WTC11 (cell line): ENCODE measurements at regions not wholly inside any gene's neighbourhood (a gene's known extent, or its start where the extent isn't known, plus 50 kb on each side); places are given as distances from the start of the nearest gene placed in this dataset.

ENCODE experiments used
- ATAC-seq: fragments of 200-7000 bp; cut with Tn5 transposase; 2 replicates; pipeline ENCODE4 v1.10.0; 2021; ENCODE audit warnings: mild to moderate bottlenecking, moderate library complexity
- CTCF ChIA-PET: fragments of 300-600 bp; sonication (Branson Sonifier 250); formaldehyde crosslinking; loops from one replicate; lab custom pipeline; 2021; ENCODE audit warnings: antibody characterized with exemption; lab: Charles Lee
- POLR2A ChIA-PET: fragments of 350-600 bp; sonication (Branson Sonifier 250); formaldehyde crosslinking; loops from one replicate; lab custom pipeline; 2021; ENCODE audit warnings: antibody characterized with exemption; lab: Charles Lee
- DNase-seq: peaks from one replicate; pipeline ENCODE4 v3.0.0; 2021; ENCODE audit warnings: low spot score
- H3K27ac Mint-ChIP-seq: 2 replicates; pipeline ENCODE4 v1.8.0; 2021; ENCODE audit warnings: mixed read lengths
- H3K27me3 Mint-ChIP-seq: 2 replicates; pipeline ENCODE4 v1.8.0; 2021; ENCODE audit warnings: low read depth, mild to moderate bottlenecking, moderate library complexity, mixed read lengths
- H3K36me3 Mint-ChIP-seq: 2 replicates; pipeline ENCODE4 v1.8.0; 2021; ENCODE audit warnings: mixed read lengths
- H3K4me1 Mint-ChIP-seq: 2 replicates; pipeline ENCODE4 v1.8.0; 2022; ENCODE audit warnings: mixed read lengths
- H3K4me3 Mint-ChIP-seq: 2 replicates; pipeline ENCODE4 v1.8.0; 2021; ENCODE audit warnings: mild to moderate bottlenecking, moderate library complexity, mixed read lengths
- H3K9me3 Mint-ChIP-seq: 2 replicates; pipeline ENCODE4 v1.8.0; 2021; ENCODE audit warnings: mixed read lengths
- CREB1 ChIP-seq: sonication (generic); formaldehyde crosslinking; IDR thresholded peaks from 2 replicates; pipeline ENCODE4 v1.8.0; 2023; ENCODE audit warnings: mild to moderate bottlenecking, missing genetic modification reagents
- E2F4 ChIP-seq: sonication (generic); formaldehyde crosslinking; IDR thresholded peaks from 2 replicates; pipeline ENCODE4 v1.8.1; 2022; ENCODE audit warnings: low read depth, mild to moderate bottlenecking, moderate library complexity, missing genetic modification reagents, borderline replicate concordance
- ESRRA ChIP-seq: sonication (generic); formaldehyde crosslinking; IDR thresholded peaks from 2 replicates; pipeline ENCODE4 v1.8.1; 2022; ENCODE audit warnings: mild to moderate bottlenecking, missing genetic modification reagents, borderline replicate concordance
- GABPB1 ChIP-seq: sonication (generic); formaldehyde crosslinking; IDR thresholded peaks from 2 replicates; pipeline ENCODE4 v1.8.1; 2023; ENCODE audit warnings: mild to moderate bottlenecking, missing genetic modification reagents
- GTF2I ChIP-seq: fragments of 250-450 bp; sonication (Bioruptor Pico); conservative IDR thresholded peaks from 2 replicates; pipeline ENCODE4 v1.4.0; 2021; ENCODE audit warnings: mild to moderate bottlenecking
- HMGA2 ChIP-seq: fragments of 250-450 bp; sonication (Bioruptor Pico); IDR thresholded peaks from 2 replicates; pipeline ENCODE4 v1.4.0; 2021; ENCODE audit warnings: mild to moderate bottlenecking, moderate library complexity
- IRF2 ChIP-seq: sonication (generic); formaldehyde crosslinking; IDR thresholded peaks from 2 replicates; pipeline ENCODE4 v1.8.0; 2022; ENCODE audit warnings: low read depth, missing genetic modification reagents, borderline replicate concordance
- MXD4 ChIP-seq: fragments of 250-450 bp; sonication (Bioruptor Pico); IDR thresholded peaks from 2 replicates; pipeline ENCODE4 v1.8.0; 2021; ENCODE audit warnings: mild to moderate bottlenecking, moderate library complexity, borderline replicate concordance
- MYBL2 ChIP-seq: sonication (generic); formaldehyde crosslinking; IDR thresholded peaks from 2 replicates; pipeline ENCODE4 v1.8.1; 2023; ENCODE audit warnings: mild to moderate bottlenecking, moderate library complexity, missing genetic modification reagents
- NFE2L1 ChIP-seq: sonication (generic); formaldehyde crosslinking; IDR thresholded peaks from 2 replicates; pipeline ENCODE4 v1.8.1; 2023; ENCODE audit warnings: missing genetic modification reagents
- NR1H2 ChIP-seq: sonication (generic); formaldehyde crosslinking; IDR thresholded peaks from 2 replicates; pipeline ENCODE4 v1.9.0; 2021; ENCODE audit warnings: mild to moderate bottlenecking, moderate library complexity, missing genetic modification reagents
- NR2C2 ChIP-seq: sonication (generic); formaldehyde crosslinking; IDR thresholded peaks from 2 replicates; pipeline ENCODE4 v1.8.0; 2022; ENCODE audit warnings: mild to moderate bottlenecking, missing genetic modification reagents
- OVOL2 ChIP-seq: fragments of 250-450 bp; sonication (Bioruptor Pico); IDR thresholded peaks from 2 replicates; pipeline ENCODE4 v1.9.0; 2021; ENCODE audit warnings: mild to moderate bottlenecking, borderline replicate concordance
- RELA ChIP-seq: sonication (generic); formaldehyde crosslinking; IDR thresholded peaks from 2 replicates; pipeline ENCODE4 v1.8.1; 2022; ENCODE audit warnings: missing genetic modification reagents, mild to moderate bottlenecking, borderline replicate concordance
- SP1 ChIP-seq: sonication (generic); formaldehyde crosslinking; conservative IDR thresholded peaks from 2 replicates; pipeline ENCODE4 v1.8.1; 2022; ENCODE audit warnings: missing genetic modification reagents
- TEAD1 ChIP-seq: sonication (generic); formaldehyde crosslinking; IDR thresholded peaks from 2 replicates; pipeline ENCODE4 v1.8.0; 2022; ENCODE audit warnings: mild to moderate bottlenecking, missing genetic modification reagents
- ZNF121 ChIP-seq: sonication (generic); formaldehyde crosslinking; IDR thresholded peaks from 2 replicates; pipeline ENCODE4 v1.8.0; 2023; ENCODE audit warnings: missing genetic modification reagents
- ZNF232 ChIP-seq: sonication (generic); formaldehyde crosslinking; IDR thresholded peaks from 2 replicates; pipeline ENCODE4 v1.8.0; 2022; ENCODE audit warnings: mild to moderate bottlenecking, missing genetic modification reagents
- TF ChIP-seq, protein P1 (sequence below): fragments of 250-450 bp; sonication (Bioruptor Pico); IDR thresholded peaks from 2 replicates; pipeline ENCODE4 v1.9.0; 2021; ENCODE audit warnings: mild to moderate bottlenecking, borderline replicate concordance
- TF ChIP-seq, protein P2 (sequence below): sonication (generic); formaldehyde crosslinking; IDR thresholded peaks from 2 replicates; pipeline ENCODE4 v1.8.0; 2022; ENCODE audit warnings: mild to moderate bottlenecking, missing genetic modification reagents
- TF ChIP-seq, protein P3 (sequence below): sonication (generic); formaldehyde crosslinking; IDR thresholded peaks from 2 replicates; pipeline ENCODE4 v1.8.1; 2023; ENCODE audit warnings: mild to moderate bottlenecking, missing genetic modification reagents
- TF ChIP-seq, protein P4 (sequence below): sonication (generic); formaldehyde crosslinking; conservative IDR thresholded peaks from 2 replicates; pipeline ENCODE4 v1.8.1; 2023; ENCODE audit warnings: mild to moderate bottlenecking, low read depth, missing genetic modification reagents, moderate library complexity
- TF ChIP-seq, protein P5 (sequence below): fragments of 200-600 bp; IDR thresholded peaks from 2 replicates; pipeline ENCODE4 v1.8.0; 2022; ENCODE audit warnings: antibody characterized with exemption
- TF ChIP-seq, protein P6 (sequence below): sonication (generic); formaldehyde crosslinking; IDR thresholded peaks from 2 replicates; pipeline ENCODE4 v1.8.0; 2022; ENCODE audit warnings: mild to moderate bottlenecking, missing genetic modification reagents

- TF ChIP-seq, protein P1, sequence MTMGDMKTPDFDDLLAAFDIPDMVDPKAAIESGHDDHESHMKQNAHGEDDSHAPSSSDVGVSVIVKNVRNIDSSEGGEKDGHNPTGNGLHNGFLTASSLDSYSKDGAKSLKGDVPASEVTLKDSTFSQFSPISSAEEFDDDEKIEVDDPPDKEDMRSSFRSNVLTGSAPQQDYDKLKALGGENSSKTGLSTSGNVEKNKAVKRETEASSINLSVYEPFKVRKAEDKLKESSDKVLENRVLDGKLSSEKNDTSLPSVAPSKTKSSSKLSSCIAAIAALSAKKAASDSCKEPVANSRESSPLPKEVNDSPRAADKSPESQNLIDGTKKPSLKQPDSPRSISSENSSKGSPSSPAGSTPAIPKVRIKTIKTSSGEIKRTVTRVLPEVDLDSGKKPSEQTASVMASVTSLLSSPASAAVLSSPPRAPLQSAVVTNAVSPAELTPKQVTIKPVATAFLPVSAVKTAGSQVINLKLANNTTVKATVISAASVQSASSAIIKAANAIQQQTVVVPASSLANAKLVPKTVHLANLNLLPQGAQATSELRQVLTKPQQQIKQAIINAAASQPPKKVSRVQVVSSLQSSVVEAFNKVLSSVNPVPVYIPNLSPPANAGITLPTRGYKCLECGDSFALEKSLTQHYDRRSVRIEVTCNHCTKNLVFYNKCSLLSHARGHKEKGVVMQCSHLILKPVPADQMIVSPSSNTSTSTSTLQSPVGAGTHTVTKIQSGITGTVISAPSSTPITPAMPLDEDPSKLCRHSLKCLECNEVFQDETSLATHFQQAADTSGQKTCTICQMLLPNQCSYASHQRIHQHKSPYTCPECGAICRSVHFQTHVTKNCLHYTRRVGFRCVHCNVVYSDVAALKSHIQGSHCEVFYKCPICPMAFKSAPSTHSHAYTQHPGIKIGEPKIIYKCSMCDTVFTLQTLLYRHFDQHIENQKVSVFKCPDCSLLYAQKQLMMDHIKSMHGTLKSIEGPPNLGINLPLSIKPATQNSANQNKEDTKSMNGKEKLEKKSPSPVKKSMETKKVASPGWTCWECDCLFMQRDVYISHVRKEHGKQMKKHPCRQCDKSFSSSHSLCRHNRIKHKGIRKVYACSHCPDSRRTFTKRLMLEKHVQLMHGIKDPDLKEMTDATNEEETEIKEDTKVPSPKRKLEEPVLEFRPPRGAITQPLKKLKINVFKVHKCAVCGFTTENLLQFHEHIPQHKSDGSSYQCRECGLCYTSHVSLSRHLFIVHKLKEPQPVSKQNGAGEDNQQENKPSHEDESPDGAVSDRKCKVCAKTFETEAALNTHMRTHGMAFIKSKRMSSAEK (CRISPR knock-in tag): no peak
- TF ChIP-seq NR1H2 (CRISPR knock-in tag) (no peak), MXD4 (CRISPR knock-in tag) (no peak), ESRRA (CRISPR knock-in tag) (no peak), HMGA2 (CRISPR knock-in tag) (no peak), OVOL2 (CRISPR knock-in tag) (no peak), GTF2I (CRISPR knock-in tag) (no peak)
- TF ChIP-seq, protein P2, sequence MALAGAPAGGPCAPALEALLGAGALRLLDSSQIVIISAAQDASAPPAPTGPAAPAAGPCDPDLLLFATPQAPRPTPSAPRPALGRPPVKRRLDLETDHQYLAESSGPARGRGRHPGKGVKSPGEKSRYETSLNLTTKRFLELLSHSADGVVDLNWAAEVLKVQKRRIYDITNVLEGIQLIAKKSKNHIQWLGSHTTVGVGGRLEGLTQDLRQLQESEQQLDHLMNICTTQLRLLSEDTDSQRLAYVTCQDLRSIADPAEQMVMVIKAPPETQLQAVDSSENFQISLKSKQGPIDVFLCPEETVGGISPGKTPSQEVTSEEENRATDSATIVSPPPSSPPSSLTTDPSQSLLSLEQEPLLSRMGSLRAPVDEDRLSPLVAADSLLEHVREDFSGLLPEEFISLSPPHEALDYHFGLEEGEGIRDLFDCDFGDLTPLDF (CRISPR knock-in tag): no peak
- TF ChIP-seq, protein P3, sequence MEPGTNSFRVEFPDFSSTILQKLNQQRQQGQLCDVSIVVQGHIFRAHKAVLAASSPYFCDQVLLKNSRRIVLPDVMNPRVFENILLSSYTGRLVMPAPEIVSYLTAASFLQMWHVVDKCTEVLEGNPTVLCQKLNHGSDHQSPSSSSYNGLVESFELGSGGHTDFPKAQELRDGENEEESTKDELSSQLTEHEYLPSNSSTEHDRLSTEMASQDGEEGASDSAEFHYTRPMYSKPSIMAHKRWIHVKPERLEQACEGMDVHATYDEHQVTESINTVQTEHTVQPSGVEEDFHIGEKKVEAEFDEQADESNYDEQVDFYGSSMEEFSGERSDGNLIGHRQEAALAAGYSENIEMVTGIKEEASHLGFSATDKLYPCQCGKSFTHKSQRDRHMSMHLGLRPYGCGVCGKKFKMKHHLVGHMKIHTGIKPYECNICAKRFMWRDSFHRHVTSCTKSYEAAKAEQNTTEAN: no peak
- TF ChIP-seq, protein P4, sequence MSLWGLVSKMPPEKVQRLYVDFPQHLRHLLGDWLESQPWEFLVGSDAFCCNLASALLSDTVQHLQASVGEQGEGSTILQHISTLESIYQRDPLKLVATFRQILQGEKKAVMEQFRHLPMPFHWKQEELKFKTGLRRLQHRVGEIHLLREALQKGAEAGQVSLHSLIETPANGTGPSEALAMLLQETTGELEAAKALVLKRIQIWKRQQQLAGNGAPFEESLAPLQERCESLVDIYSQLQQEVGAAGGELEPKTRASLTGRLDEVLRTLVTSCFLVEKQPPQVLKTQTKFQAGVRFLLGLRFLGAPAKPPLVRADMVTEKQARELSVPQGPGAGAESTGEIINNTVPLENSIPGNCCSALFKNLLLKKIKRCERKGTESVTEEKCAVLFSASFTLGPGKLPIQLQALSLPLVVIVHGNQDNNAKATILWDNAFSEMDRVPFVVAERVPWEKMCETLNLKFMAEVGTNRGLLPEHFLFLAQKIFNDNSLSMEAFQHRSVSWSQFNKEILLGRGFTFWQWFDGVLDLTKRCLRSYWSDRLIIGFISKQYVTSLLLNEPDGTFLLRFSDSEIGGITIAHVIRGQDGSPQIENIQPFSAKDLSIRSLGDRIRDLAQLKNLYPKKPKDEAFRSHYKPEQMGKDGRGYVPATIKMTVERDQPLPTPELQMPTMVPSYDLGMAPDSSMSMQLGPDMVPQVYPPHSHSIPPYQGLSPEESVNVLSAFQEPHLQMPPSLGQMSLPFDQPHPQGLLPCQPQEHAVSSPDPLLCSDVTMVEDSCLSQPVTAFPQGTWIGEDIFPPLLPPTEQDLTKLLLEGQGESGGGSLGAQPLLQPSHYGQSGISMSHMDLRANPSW (CRISPR knock-in tag): no peak
- TF ChIP-seq, all 79 proteins: peak for 0
Observed at GRCh38 chr5:9799606-9800005, 169.5 kb upstream of the TAS2R1 start (continued).

DNA sequence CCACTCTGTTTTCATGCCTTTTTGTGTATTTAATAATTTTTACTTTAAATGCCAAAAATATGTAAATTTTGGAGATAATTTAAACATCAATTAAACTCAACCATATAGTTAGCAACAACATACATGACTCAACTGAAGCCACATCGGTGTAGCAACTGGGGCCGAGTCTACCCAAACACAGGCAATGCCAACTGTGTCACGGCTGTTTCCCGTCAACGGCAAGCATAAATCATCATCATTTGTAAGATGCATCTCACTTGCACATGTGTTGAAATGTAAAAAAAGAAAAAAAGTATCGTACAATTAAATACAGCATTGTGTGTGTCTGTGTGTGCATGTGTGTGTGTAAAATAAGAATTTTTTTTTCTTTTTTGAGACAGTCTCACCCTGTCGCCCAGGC, 160.1 kb upstream of the TAS2R1 start:
- H3K9me3 Mint-ChIP-seq: no peaks in the 10 kb centered on the region
- no peaks in the 10 kb centered on the region for H3K4me1 Mint-ChIP-seq
- POLR2A ChIA-PET: no interaction called here
- DNase-seq (no peak), ATAC-seq (no peak)
- CTCF ChIA-PET: no interaction called here
- no peak overlapping the region for H3K4me3 Mint-ChIP-seq
- H3K36me3 Mint-ChIP-seq: no peaks in the 10 kb centered on the region
- no peaks in the 10 kb centered on the region for H3K27me3 Mint-ChIP-seq
- no peak overlapping the region for H3K27ac Mint-ChIP-seq
- no peak for TF ChIP-seq MYBL2
- TF ChIP-seq CREB1 (CRISPR knock-in tag): no peak
- TF ChIP-seq, protein P5, sequence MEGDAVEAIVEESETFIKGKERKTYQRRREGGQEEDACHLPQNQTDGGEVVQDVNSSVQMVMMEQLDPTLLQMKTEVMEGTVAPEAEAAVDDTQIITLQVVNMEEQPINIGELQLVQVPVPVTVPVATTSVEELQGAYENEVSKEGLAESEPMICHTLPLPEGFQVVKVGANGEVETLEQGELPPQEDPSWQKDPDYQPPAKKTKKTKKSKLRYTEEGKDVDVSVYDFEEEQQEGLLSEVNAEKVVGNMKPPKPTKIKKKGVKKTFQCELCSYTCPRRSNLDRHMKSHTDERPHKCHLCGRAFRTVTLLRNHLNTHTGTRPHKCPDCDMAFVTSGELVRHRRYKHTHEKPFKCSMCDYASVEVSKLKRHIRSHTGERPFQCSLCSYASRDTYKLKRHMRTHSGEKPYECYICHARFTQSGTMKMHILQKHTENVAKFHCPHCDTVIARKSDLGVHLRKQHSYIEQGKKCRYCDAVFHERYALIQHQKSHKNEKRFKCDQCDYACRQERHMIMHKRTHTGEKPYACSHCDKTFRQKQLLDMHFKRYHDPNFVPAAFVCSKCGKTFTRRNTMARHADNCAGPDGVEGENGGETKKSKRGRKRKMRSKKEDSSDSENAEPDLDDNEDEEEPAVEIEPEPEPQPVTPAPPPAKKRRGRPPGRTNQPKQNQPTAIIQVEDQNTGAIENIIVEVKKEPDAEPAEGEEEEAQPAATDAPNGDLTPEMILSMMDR: no peak
- TF ChIP-seq SP1 (CRISPR knock-in tag): no peak
- TF ChIP-seq TEAD1 (CRISPR knock-in tag): no peak
- TF ChIP-seq E2F4 (CRISPR knock-in tag): no peak
- no peak for TF ChIP-seq GTF2I (CRISPR knock-in tag)
- TF ChIP-seq IRF2 (CRISPR knock-in tag): no peak
- TF ChIP-seq RELA (CRISPR knock-in tag): no peak
- TF ChIP-seq ZNF121 (CRISPR knock-in tag): no peak
- TF ChIP-seq NFE2L1 (CRISPR knock-in tag): no peak
- TF ChIP-seq ESRRA (CRISPR knock-in tag): no peak
- no peak for TF ChIP-seq NR2C2 (CRISPR knock-in tag)
- no peak for TF ChIP-seq GABPB1 (CRISPR knock-in tag)
- TF ChIP-seq, protein P6, sequence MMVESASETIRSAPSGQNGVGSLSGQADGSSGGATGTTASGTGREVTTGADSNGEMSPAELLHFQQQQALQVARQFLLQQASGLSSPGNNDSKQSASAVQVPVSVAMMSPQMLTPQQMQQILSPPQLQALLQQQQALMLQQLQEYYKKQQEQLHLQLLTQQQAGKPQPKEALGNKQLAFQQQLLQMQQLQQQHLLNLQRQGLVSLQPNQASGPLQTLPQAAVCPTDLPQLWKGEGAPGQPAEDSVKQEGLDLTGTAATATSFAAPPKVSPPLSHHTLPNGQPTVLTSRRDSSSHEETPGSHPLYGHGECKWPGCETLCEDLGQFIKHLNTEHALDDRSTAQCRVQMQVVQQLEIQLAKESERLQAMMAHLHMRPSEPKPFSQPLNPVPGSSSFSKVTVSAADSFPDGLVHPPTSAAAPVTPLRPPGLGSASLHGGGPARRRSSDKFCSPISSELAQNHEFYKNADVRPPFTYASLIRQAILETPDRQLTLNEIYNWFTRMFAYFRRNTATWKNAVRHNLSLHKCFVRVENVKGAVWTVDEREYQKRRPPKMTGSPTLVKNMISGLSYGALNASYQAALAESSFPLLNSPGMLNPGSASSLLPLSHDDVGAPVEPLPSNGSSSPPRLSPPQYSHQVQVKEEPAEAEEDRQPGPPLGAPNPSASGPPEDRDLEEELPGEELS (CRISPR knock-in tag): no peak
- TF ChIP-seq ZNF232: no peak
